ENCODE measurements at regions not wholly inside any gene's neighbourhood (a gene's known extent, or its start where the extent isn't known, plus 50 kb on each side); places are given as distances from the start of the nearest gene placed in this dataset.
"Not testable (repeated sequence)": the region's sequence is repeated elsewhere in the genome, so short reads cannot be mapped to it uniquely, and the experiment has no call there.

DNA sequence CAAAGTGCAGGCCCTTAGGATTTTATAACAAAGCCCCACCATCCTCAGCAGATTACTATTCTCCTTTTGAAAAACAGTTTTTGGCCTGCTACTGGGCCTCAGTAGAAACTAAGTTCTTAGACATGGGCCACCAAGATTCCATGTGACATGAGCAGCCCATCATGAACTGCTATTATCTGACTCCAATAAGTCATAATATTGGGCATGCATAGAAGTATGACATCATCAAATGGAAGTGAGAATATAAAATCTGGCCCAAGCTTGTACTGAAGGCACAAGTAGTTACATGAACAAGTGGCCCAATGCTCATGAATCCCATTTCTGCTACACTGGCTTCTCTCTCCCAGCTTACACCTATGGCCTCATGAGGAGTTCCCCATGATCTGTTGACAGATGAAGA, 404.8 kb downstream of the EPHA5 start:
- ATAC-seq (no peak), DNase-seq (no peak)
- ChIA-PET CTCF (no interaction called here), POLR2A (no interaction called here)
- H3K36me3 Mint-ChIP-seq (ENCODE audit: low read depth): no peaks in the 10 kb centered on the region
- peaks cover 2% of the 10 kb centered on the region for H3K9me3 Mint-ChIP-seq (ENCODE audit: low read depth)
- no peaks in the 10 kb centered on the region for H3K4me1 Mint-ChIP-seq
- intact Hi-C loops (cut with DNase I, micrococcal nuclease): no loop called here
- H3K4me3 Mint-ChIP-seq: no peak overlapping the region
- H3K27ac Mint-ChIP-seq: no peak overlapping the region
- no peaks in the 10 kb centered on the region for H3K27me3 Mint-ChIP-seq

DNA sequence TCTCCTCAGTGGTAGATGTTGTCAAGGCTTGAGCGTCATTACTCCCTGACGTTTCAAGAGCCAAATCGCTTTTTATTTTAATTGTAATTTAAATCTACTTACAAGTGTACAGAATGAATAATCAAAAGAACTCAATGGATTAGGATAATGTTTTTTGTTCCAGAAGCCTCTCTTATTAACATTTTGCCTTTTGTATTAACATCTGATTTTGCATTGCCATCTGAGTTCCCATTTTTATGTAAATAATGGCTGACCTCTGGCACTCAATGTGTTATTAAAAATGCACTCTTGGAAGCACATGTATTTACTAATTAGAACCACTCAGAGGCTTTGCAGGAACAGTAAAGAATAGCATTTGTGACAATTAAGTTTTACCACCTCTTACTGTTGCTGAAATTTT, 411.0 kb downstream of the EPHA5 start:
- H3K36me3 Mint-ChIP-seq (ENCODE audit: low read depth): no peaks in the 10 kb centered on the region
- CTCF ChIA-PET: no interaction called here
- H3K27ac Mint-ChIP-seq: no peak overlapping the region
- no peak overlapping the region for H3K4me3 Mint-ChIP-seq
- H3K4me1 Mint-ChIP-seq: no peaks in the 10 kb centered on the region
- no peaks in the 10 kb centered on the region for H3K27me3 Mint-ChIP-seq
- POLR2A ChIA-PET: no interaction called here
- no peaks in the 10 kb centered on the region for H3K9me3 Mint-ChIP-seq (ENCODE audit: low read depth)
- ATAC-seq: no peak
- intact Hi-C loops (cut with DNase I, micrococcal nuclease): no loop called here
- DNase-seq: no peak

DNA sequence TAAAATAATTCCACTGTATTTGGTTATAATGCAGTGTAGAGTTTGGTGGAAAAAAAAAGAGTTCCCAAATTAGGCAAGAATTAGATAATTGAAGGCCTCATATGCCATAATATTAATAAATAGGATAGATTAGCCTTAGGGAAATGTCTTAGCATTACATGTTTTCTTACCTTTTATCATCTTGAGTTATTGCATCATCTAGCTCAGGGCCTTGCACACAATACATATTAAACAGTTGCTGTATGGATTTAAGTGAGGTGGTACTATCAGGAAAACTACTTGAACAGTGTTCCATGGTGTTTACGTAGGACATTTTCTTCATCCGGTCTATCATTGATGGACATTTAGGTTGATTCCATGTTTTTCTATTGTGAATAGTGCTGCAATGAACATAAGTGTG, 419.4 kb downstream of the EPHA5 start:
- Mint-ChIP-seq H3K4me1 (no peaks in the 10 kb centered on the region), H3K27me3 (no peaks in the 10 kb centered on the region), H3K27ac (no peak overlapping the region), H3K4me3 (no peak overlapping the region), H3K9me3 (ENCODE audit: low read depth) (peaks cover 3% of the 10 kb centered on the region), H3K36me3 (ENCODE audit: low read depth) (no peaks in the 10 kb centered on the region)
- intact Hi-C loops (cut with DNase I, micrococcal nuclease): no loop called here
- ChIA-PET POLR2A (no interaction called here), CTCF (no interaction called here)
- ATAC-seq: no peak
- no peak for DNase-seq

- H3K4me3 Mint-ChIP-seq: no peak overlapping the region
- peaks cover 3% of the 10 kb centered on the region for H3K9me3 Mint-ChIP-seq (ENCODE audit: low read depth)
- ATAC-seq (no peak), DNase-seq (no peak)
- ChIA-PET CTCF (interaction anchor here (0.6 kb wide), 1 partner anchor 752 kb away, joined by 3 read pairs; no protein-coding TSS in a partner anchor), POLR2A (no interaction called here)
- H3K4me1 Mint-ChIP-seq: no peaks in the 10 kb centered on the region
- intact Hi-C loops (cut with DNase I, micrococcal nuclease): no loop called here
- H3K36me3 Mint-ChIP-seq (ENCODE audit: low read depth): no peaks in the 10 kb centered on the region
- no peak overlapping the region for H3K27ac Mint-ChIP-seq
- no peaks in the 10 kb centered on the region for H3K27me3 Mint-ChIP-seq
Measured at GRCh38 chr4:65249111-65249510, 421.2 kb downstream of the EPHA5 start.

- POLR2A ChIA-PET: no interaction called here
- Mint-ChIP-seq H3K4me1 (no peaks in the 10 kb centered on the region), H3K4me3 (no peak overlapping the region), H3K9me3 (ENCODE audit: low read depth) (peaks cover 5% of the 10 kb centered on the region), H3K36me3 (ENCODE audit: low read depth) (no peaks in the 10 kb centered on the region), H3K27me3 (no peaks in the 10 kb centered on the region), H3K27ac (no peak overlapping the region)
- intact Hi-C loops (cut with DNase I, micrococcal nuclease): no loop called here
- DNase-seq (no peak), ATAC-seq (no peak)
- CTCF ChIA-PET: no interaction called here
Measured at GRCh38 chr4:65242156-65242846, 428.0 kb downstream of the EPHA5 start.

- DNase-seq: no peak
- POLR2A ChIA-PET: no interaction called here
Measured at GRCh38 chr4:65241257-65241997, 428.9 kb downstream of the EPHA5 start.

DNA sequence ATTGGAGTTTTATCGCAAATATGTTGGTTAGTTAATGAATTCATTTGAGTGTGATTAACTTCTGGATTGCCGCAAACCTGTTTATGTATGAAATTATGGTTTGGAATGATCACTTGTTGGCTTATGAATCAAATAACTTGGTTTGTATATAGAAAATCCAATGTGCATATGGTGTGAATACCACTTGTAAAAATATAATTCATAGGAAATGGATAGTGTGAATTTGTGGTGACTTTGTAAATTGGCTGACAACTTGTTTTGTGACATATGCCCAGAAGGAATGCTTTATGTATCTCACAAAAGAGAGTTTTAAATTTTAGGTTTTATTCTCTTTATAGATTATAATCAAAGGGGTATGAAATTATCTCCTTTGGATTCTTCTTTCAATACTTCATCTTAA, 436.2 kb downstream of the EPHA5 start:
- no peaks in the 10 kb centered on the region for H3K27me3 Mint-ChIP-seq
- no peaks in the 10 kb centered on the region for H3K4me1 Mint-ChIP-seq
- H3K9me3 Mint-ChIP-seq (ENCODE audit: low read depth): peaks cover 6% of the 10 kb centered on the region
- no peak overlapping the region for H3K4me3 Mint-ChIP-seq
- ATAC-seq (no peak), DNase-seq (no peak)
- ChIA-PET POLR2A (no interaction called here), CTCF (no interaction called here)
- intact Hi-C loops (cut with DNase I, micrococcal nuclease): no loop called here
- no peak overlapping the region for H3K27ac Mint-ChIP-seq
- no peaks in the 10 kb centered on the region for H3K36me3 Mint-ChIP-seq (ENCODE audit: low read depth)

More at GRCh38 chr4:65241257-65241997, 428.9 kb downstream of the EPHA5 start:
- Mint-ChIP-seq H3K36me3 (ENCODE audit: low read depth) (no peaks in the 10 kb centered on the region), H3K27me3 (no peaks in the 10 kb centered on the region), H3K9me3 (ENCODE audit: low read depth) (peaks cover 5% of the 10 kb centered on the region), H3K27ac (no peak overlapping the region), H3K4me1 (no peaks in the 10 kb centered on the region), H3K4me3 (no peak overlapping the region)
- intact Hi-C loops (cut with DNase I, micrococcal nuclease): no loop called here
- no peak for ATAC-seq
- CTCF ChIA-PET: no interaction called here

DNA sequence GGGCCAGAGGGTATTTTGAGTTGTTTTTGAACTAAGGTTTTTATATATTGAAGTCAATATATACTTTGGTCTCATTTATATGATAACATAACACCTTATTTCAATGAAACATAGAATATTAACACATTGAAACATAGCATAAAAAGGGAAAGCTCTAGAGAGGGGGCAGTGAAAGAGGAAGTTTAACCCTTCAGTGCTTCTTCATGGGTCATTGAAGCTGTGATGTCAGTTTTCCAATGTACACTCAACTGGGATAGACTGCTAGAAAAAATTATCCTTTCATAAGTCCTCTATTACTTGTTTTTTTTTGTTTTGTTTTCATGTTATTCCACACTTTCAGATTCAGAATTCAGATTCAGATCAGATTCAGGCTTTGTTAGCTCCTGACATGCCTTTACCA, 442.7 kb downstream of the EPHA5 start:
- Mint-ChIP-seq H3K36me3 (ENCODE audit: low read depth) (no peaks in the 10 kb centered on the region), H3K27ac (no peak overlapping the region), H3K9me3 (ENCODE audit: low read depth) (peaks cover 2% of the 10 kb centered on the region), H3K4me1 (no peaks in the 10 kb centered on the region), H3K27me3 (no peaks in the 10 kb centered on the region), H3K4me3 (no peak overlapping the region)
- POLR2A ChIA-PET: no interaction called here
- CTCF ChIA-PET: no interaction called here
- intact Hi-C loops (cut with DNase I, micrococcal nuclease): no loop called here
- ATAC-seq (no peak), DNase-seq (no peak)

GRCh38 chr4:65223601-65224000, 446.7 kb downstream of the EPHA5 start:
- POLR2A ChIA-PET: no interaction called here
- no peak overlapping the region for H3K27ac Mint-ChIP-seq
- H3K4me3 Mint-ChIP-seq: no peak overlapping the region
- no peak for ATAC-seq
- peaks cover 3% of the 10 kb centered on the region for H3K9me3 Mint-ChIP-seq (ENCODE audit: low read depth)
- H3K36me3 Mint-ChIP-seq (ENCODE audit: low read depth): no peaks in the 10 kb centered on the region
- H3K27me3 Mint-ChIP-seq: no peaks in the 10 kb centered on the region
- no peak for DNase-seq
- CTCF ChIA-PET: interaction anchor here (1.0 kb wide), 1 partner anchor 11 kb away, joined by 4 read pairs; no protein-coding TSS in a partner anchor
- H3K4me1 Mint-ChIP-seq: no peaks in the 10 kb centered on the region
- intact Hi-C loops (cut with DNase I, micrococcal nuclease): no loop called here

DNA sequence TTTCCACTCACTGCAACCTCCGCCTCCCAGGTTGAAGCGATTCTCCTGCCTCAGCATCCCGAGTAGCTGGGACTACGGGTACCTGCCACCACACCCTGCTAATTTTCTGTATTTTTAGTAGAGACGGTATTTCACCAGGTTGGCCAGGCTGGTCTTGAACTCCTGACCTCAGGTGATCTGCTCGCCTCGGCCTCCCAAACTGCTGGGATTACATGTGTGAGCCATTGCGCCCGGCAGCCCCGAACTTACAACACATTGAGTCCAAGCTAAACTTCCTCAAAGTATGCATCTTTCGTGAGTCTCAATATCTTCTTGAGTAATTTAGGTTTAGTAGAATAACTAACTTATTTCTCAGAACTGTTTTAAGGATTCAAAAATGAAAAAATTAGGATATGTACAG, 447.2 kb downstream of the EPHA5 start:
- ATAC-seq; H3K4me1 Mint-ChIP-seq; H3K9me3 Mint-ChIP-seq (ENCODE audit: low read depth); DNase-seq; H3K27me3 Mint-ChIP-seq; intact Hi-C loops (cut with DNase I, micrococcal nuclease); H3K36me3 Mint-ChIP-seq (ENCODE audit: low read depth); POLR2A ChIA-PET; H3K27ac Mint-ChIP-seq; H3K4me3 Mint-ChIP-seq: not testable (repeated sequence)
- CTCF ChIA-PET: interaction anchor here (0.6 to 1.0 kb wide), 2 partner anchors 9 to 10 kb away, joined by 3 to 4 read pairs; no protein-coding TSS in a partner anchor

DNA sequence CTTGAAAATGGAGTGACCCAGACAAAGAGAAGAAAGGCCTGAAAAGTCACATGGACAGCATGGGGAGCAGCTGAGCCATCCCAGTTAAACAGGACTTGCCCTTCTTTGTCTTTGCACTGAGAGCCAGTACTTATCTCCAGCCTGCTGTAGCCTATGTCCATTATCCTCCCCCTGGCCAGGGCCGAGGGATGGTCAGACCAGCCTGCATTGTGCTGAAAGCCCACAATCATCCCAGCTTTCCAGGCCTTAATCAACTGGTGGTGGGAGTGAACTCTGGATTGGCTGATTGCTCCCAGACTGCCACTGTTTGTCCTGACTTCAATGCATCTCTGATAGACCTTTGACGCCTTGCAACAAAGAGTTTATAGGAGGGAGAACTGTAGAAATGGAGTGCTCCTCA, 453.1 kb downstream of the EPHA5 start:
- H3K27me3 Mint-ChIP-seq: no peaks in the 10 kb centered on the region
- POLR2A ChIA-PET: no interaction called here
- no peak overlapping the region for H3K27ac Mint-ChIP-seq
- intact Hi-C loops (cut with DNase I, micrococcal nuclease): no loop called here
- no peaks in the 10 kb centered on the region for H3K4me1 Mint-ChIP-seq
- CTCF ChIA-PET: no interaction called here
- ATAC-seq (no peak), DNase-seq (no peak)
- no peaks in the 10 kb centered on the region for H3K36me3 Mint-ChIP-seq (ENCODE audit: low read depth)
- H3K4me3 Mint-ChIP-seq: no peak overlapping the region
- H3K9me3 Mint-ChIP-seq (ENCODE audit: low read depth): peaks cover 9% of the 10 kb centered on the region

- ChIA-PET POLR2A (no interaction called here), CTCF (no interaction called here)
- DNase-seq (no peak), ATAC-seq (no peak)
- H3K27ac Mint-ChIP-seq: no peak overlapping the region
- H3K36me3 Mint-ChIP-seq (ENCODE audit: low read depth): no peaks in the 10 kb centered on the region
- intact Hi-C loops (cut with DNase I, micrococcal nuclease): no loop called here
- H3K4me1 Mint-ChIP-seq: no peaks in the 10 kb centered on the region
- H3K9me3 Mint-ChIP-seq (ENCODE audit: low read depth): no peaks in the 10 kb centered on the region
- no peak overlapping the region for H3K4me3 Mint-ChIP-seq
- H3K27me3 Mint-ChIP-seq: no peaks in the 10 kb centered on the region
Measured at GRCh38 chr4:65202853-65203236, 467.4 kb downstream of the EPHA5 start.
